B cell (primary cell): ENCODE measurements at regions not wholly inside any gene's neighbourhood (a gene's known extent, or its start where the extent isn't known, plus 50 kb on each side); places are given as distances from the start of the nearest gene placed in this dataset.

Experiments
- ATAC-seq: fragments of 200-7000 bp; cut with Tn5 transposase; one replicate; pipeline ENCODE4 v1.10.0; 2021; ENCODE audit warnings: low read depth, mild to moderate bottlenecking, moderate number of reproducible peaks, moderate library complexity
- CTCF ChIA-PET: fragments of 350-600 bp; sonication (Branson Sonifier 250); formaldehyde crosslinking; loops from one replicate; lab custom pipeline; 2021; ENCODE audit warnings: antibody characterized with exemption, inconsistent platforms; lab: Charles Lee
- POLR2A ChIA-PET: fragments of 350-600 bp; sonication (Branson Sonifier 250); formaldehyde crosslinking; loops from one replicate; lab custom pipeline; 2021; ENCODE audit warnings: antibody characterized with exemption; lab: Charles Lee
- DNase-seq: peaks from one replicate; pipeline ENCODE4 v3.0.0; 2013
- H2AFZ ChIP-seq: 2 replicates; pipeline ENCODE4 v1.6.1; 2012; ENCODE audit warnings: mild to moderate bottlenecking, low read depth, low read length; ENCODE audit not compliant: insufficient read depth, poor library complexity, severe bottlenecking
- H3K27ac ChIP-seq, 2 donors: 1 replicate in 1 of 2; 2 replicates in 1 of 2; pipeline ENCODE4 v1.5.1; 2012 to 2013; ENCODE audit warnings: low read length in 2 of 2, mild to moderate bottlenecking in 2 of 2, moderate library complexity in 1 of 2
- H3K27me3 ChIP-seq, 4 experiments: fragments of 200-600 bp in 1 of 4; sonication (generic) in 1 of 4; replicated peaks in 1 of 4; 1 replicate in 2 of 4; 2 replicates in 2 of 4; pipeline versions ENCODE4 v1.6.1 to v1.7.0; 2013 to 2016; ENCODE audit warnings: low read length in 3 of 4, mild to moderate bottlenecking in 2 of 4, mixed read lengths in 1 of 4, moderate library complexity in 1 of 4; ENCODE audit not compliant: insufficient read depth in 4 of 4, control insufficient read depth in 3 of 4; ENCODE audit errors: control extremely low read depth in 1 of 4
- H3K36me3 ChIP-seq, 2 experiments: replicated peaks in 1 of 2; 1 replicate in 1 of 2; 2 replicates in 1 of 2; pipeline versions ENCODE4 v1.6.1 to v1.7.1; 2013; ENCODE audit warnings: low read length in 1 of 2; ENCODE audit not compliant: insufficient read depth in 2 of 2, control insufficient read depth in 1 of 2; ENCODE audit errors: control extremely low read depth in 1 of 2, extremely low read depth in 1 of 2
- H3K4me1 ChIP-seq, 2 donors: fragments of 200-600 bp in 1 of 2; sonication (generic) in 1 of 2; 1 replicate in 1 of 2; 2 replicates in 1 of 2; pipeline versions ENCODE4 v1.5.1 to v1.6.1; 2013 to 2017; ENCODE audit warnings: low read length in 2 of 2; ENCODE audit not compliant: control insufficient read depth in 2 of 2, insufficient read depth in 2 of 2
- H3K4me2 ChIP-seq: replicated peaks from 2 replicates; pipeline ENCODE3; 2012; ENCODE audit warnings: mild to moderate bottlenecking, low read depth, low read length; ENCODE audit not compliant: poor library complexity, severe bottlenecking
- H3K4me3 ChIP-seq, 5 experiments: fragments of 200-600 bp in 1 of 5; sonication (generic) in 1 of 5; 1 replicate in 3 of 5; 2 replicates in 2 of 5; pipeline versions ENCODE4 v1.5.1 to v1.7.0; 2011 to 2016; ENCODE audit warnings: low read length in 4 of 5, mild to moderate bottlenecking in 4 of 5, low read depth in 2 of 5, control low read depth in 1 of 5, moderate library complexity in 1 of 5; ENCODE audit not compliant: insufficient read depth in 1 of 5; ENCODE audit errors: control extremely low read depth in 1 of 5, extremely low read depth in 1 of 5
- H3K79me2 ChIP-seq: fragments of 200-600 bp; sonication (generic); one replicate; pipeline ENCODE4 v1.6.0; 2016; ENCODE audit warnings: low read length; ENCODE audit not compliant: control insufficient read depth, insufficient read depth
- H3K9ac ChIP-seq: fragments of 200-600 bp; sonication (generic); 2 replicates; pipeline ENCODE4 v1.6.1; 2017; ENCODE audit warnings: mild to moderate bottlenecking, low read length, moderate library complexity
- H3K9me3 ChIP-seq, 3 donors: one replicate each; pipeline versions ENCODE4 v1.6.1 to v1.7.1; 2013; ENCODE audit warnings: low read length in 2 of 3; ENCODE audit not compliant: control insufficient read depth in 2 of 3, insufficient read depth in 1 of 3; ENCODE audit errors: control extremely low read depth in 1 of 3
- H4K20me1 ChIP-seq: 2 replicates; pipeline ENCODE4 v1.6.0; 2012; ENCODE audit warnings: mild to moderate bottlenecking, low read length; ENCODE audit not compliant: insufficient read depth, control insufficient read depth, poor library complexity, severe bottlenecking
- H3K27ac Mint-ChIP-seq: one replicate; pipeline ENCODE4 v1.8.0; 2021; ENCODE audit warnings: mixed read lengths
- H3K27me3 Mint-ChIP-seq: one replicate; pipeline ENCODE4 v1.8.0; 2021; ENCODE audit warnings: mixed read lengths
- H3K4me1 Mint-ChIP-seq: one replicate; pipeline ENCODE4 v1.8.0; 2021; ENCODE audit warnings: mixed read lengths
- H3K4me3 Mint-ChIP-seq: one replicate; pipeline ENCODE4 v1.8.0; 2021; ENCODE audit warnings: mixed read lengths
- H3K9me3 Mint-ChIP-seq: one replicate; pipeline ENCODE4 v1.8.0; 2022; ENCODE audit warnings: mixed read lengths; ENCODE audit not compliant: insufficient read depth
- CTCF ChIP-seq: fragments of 200-600 bp; IDR thresholded peaks from one replicate; pipeline ENCODE4 v1.8.0; 2022; ENCODE audit warnings: antibody characterized with exemption, mild to moderate bottlenecking
- EZH2 ChIP-seq: IDR thresholded peaks from 2 replicates; pipeline ENCODE4 v1.6.1; 2012; ENCODE audit warnings: borderline replicate concordance, low read depth, mild to moderate bottlenecking, moderate library complexity, low read length; ENCODE audit not compliant: insufficient read depth, poor library complexity, severe bottlenecking
- WGBS: methylation state at CpG from one replicate; pipeline ENCODE4 v1.1.5; 2013; ENCODE audit warnings: missing lambda C conversion rate; ENCODE audit not compliant: insufficient coverage; 5-methylcytosine and 5-hydroxymethylcytosine counted together
- intact Hi-C: fragments of 100-400 bp; cut with micrococcal nuclease; formaldehyde crosslinking; loops from one replicate; pipeline ENCODE4 v1.10.0; 2022

DNA sequence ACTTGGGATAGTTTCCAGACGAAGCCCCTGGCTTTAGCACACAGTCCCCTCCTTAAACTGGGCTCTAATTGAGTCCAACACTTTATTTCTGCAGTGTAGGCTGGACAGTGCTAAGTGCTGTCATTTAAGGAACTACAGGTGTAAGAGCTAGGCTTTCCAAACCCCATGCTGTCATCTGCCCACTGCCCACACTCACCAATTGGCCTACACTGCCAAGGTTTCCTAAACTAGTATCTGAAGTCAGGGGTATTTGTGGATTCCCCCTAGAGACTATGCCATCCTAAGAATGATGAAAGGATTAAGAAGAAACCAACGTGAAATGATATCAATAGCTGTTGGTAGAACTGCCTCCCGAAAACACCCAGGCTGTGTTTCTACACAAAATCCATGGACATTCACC is 160.9 kb downstream of the TBX15 start:
- Mint-ChIP-seq H3K27me3 (peaks cover 7% of the 10 kb centered on the region), H3K4me1 (no peaks in the 10 kb centered on the region), H3K4me3 (no peak overlapping the region), H3K9me3 (no peaks in the 10 kb centered on the region), H3K27ac (no peak overlapping the region)
- intact Hi-C loops = no loop called here
- WGBS = 70% methylated on average over 2 of the region's 3 CpGs
- no peaks in the 10 kb centered on the region for H3K79me2 ChIP-seq
- ATAC-seq (no peak), DNase-seq (no peak)
- H3K4me2 ChIP-seq = no peak overlapping the region
- peaks cover 0 to 2% (median 0%) of the 10 kb centered on the region in 3 donors for H3K9me3 ChIP-seq
- H4K20me1 ChIP-seq = no peaks in the 10 kb centered on the region
- no peak overlapping the region for H2AFZ ChIP-seq
- H3K9ac ChIP-seq = no peak overlapping the region
- no peak overlapping the region for H3K27ac ChIP-seq
- H3K36me3 ChIP-seq = no peaks in the 10 kb centered on the region
- no peaks in the 10 kb centered on the region for H3K27me3 ChIP-seq
- CTCF ChIA-PET = no interaction called here
- H3K4me3 ChIP-seq = no peak overlapping the region
- no peak for TF ChIP-seq CTCF
- no peak for TF ChIP-seq EZH2
- H3K4me1 ChIP-seq = no peaks in the 10 kb centered on the region
- POLR2A ChIA-PET = no interaction called here

GRCh38 chr1:118826669-118827068 is 161.5 kb downstream of the TBX15 start:
- H3K9me3 Mint-ChIP-seq = no peaks in the 10 kb centered on the region
- no peak for TF ChIP-seq EZH2
- no peak for TF ChIP-seq CTCF
- ChIA-PET POLR2A (no interaction called here), CTCF (no interaction called here)
- no peak for ATAC-seq
- no peak overlapping the region for H3K4me3 Mint-ChIP-seq
- intact Hi-C loops = no loop called here
- no peak overlapping the region for H3K27ac Mint-ChIP-seq
- H3K27ac ChIP-seq = no peak overlapping the region
- no peak overlapping the region for H3K4me3 ChIP-seq
- WGBS = 96% methylated on average over 2 of the region's 3 CpGs
- H3K36me3 ChIP-seq = no peaks in the 10 kb centered on the region
- no peaks in the 10 kb centered on the region for H3K79me2 ChIP-seq
- no peak overlapping the region for H3K4me2 ChIP-seq
- H3K4me1 ChIP-seq = no peaks in the 10 kb centered on the region
- H4K20me1 ChIP-seq = no peaks in the 10 kb centered on the region
- DNase-seq = no peak
- H3K27me3 Mint-ChIP-seq = peaks cover 7% of the 10 kb centered on the region
- no peaks in the 10 kb centered on the region for H3K4me1 Mint-ChIP-seq
- no peaks in the 10 kb centered on the region for H3K27me3 ChIP-seq
- peaks cover 0 to 2% (median 0%) of the 10 kb centered on the region in 3 donors for H3K9me3 ChIP-seq
- H3K9ac ChIP-seq = no peak overlapping the region
- H2AFZ ChIP-seq = no peak overlapping the region
